IMR-90 (cell line): ENCODE measurements at regions not wholly inside any gene's neighbourhood (a gene's known extent, or its start where the extent isn't known, plus 50 kb on each side); places are given as distances from the start of the nearest gene placed in this dataset.

Experiments used
- ATAC-seq: fragments of 200-7000 bp; cut with Tn5 transposase; 2 replicates; pipeline ENCODE4 v1.9.1; 2020; ENCODE audit warnings: low read depth, mild to moderate bottlenecking, moderate library complexity
- BruUV-seq: library from RNA; stranded (reverse); fragments of 400-500 nt; replicated peaks from 2 replicates; lab custom pipeline; 2021; lab: Mats Ljungman, UMichigan
- CTCF ChIA-PET: fragments of 300-600 bp; formaldehyde crosslinking; extraction: SDS; loops from one replicate; lab custom pipeline; 2021; ENCODE audit warnings: antibody characterized with exemption; lab: Yijun Ruan, JAX
- POLR2A ChIA-PET: fragments of 300-600 bp; sonication (Branson Sonifier 250); formaldehyde crosslinking; loops from one replicate; lab custom pipeline; 2022; ENCODE audit warnings: antibody characterized with exemption; ENCODE audit not compliant: unreplicated experiment; lab: Charles Lee
- DNase-seq: peaks from one replicate; pipeline ENCODE4 v3.0.0; 2013
- H2AFZ ChIP-seq: replicated peaks from 2 replicates; pipeline ENCODE3; 2013; ENCODE audit warnings: low read length, mild to moderate bottlenecking; ENCODE audit not compliant: poor library complexity
- H2AK5ac ChIP-seq: 2 replicates; pipeline ENCODE4 v1.6.1; 2013; ENCODE audit warnings: low read depth, low read length, inconsistent platforms
- H2AK9ac ChIP-seq: replicated peaks from 2 replicates; pipeline ENCODE3; 2013; ENCODE audit warnings: mild to moderate bottlenecking, low read depth, low read length, moderate library complexity; ENCODE audit not compliant: poor library complexity
- H2BK120ac ChIP-seq: 2 replicates; pipeline ENCODE4 v1.6.1; 2013; ENCODE audit warnings: low read depth, low read length, inconsistent platforms
- H2BK15ac ChIP-seq: 3 replicates; pipeline ENCODE4 v1.6.1; 2013; ENCODE audit warnings: low read depth, low read length, inconsistent platforms
- H2BK20ac ChIP-seq: 2 replicates; pipeline ENCODE4 v1.6.1; 2013; ENCODE audit warnings: low read depth, mild to moderate bottlenecking, inconsistent platforms, low read length, moderate library complexity
- H2BK5ac ChIP-seq: 2 replicates; pipeline ENCODE4 v1.6.1; 2013; ENCODE audit warnings: mild to moderate bottlenecking, low read depth, low read length, inconsistent platforms; ENCODE audit not compliant: poor library complexity, severe bottlenecking
- H3K14ac ChIP-seq: replicated peaks from 2 replicates; pipeline ENCODE4 v1.6.1; 2013; ENCODE audit warnings: low read depth, low read length, inconsistent platforms
- H3K18ac ChIP-seq: 2 replicates; pipeline ENCODE4 v1.6.1; 2013; ENCODE audit warnings: low read depth, low read length, control low read depth
- H3K23ac ChIP-seq: 2 replicates; pipeline ENCODE4 v1.6.1; 2013; ENCODE audit warnings: low read depth, low read length, inconsistent platforms
- H3K27ac ChIP-seq: 2 replicates; pipeline ENCODE4 v1.5.1; 2013; ENCODE audit warnings: mild to moderate bottlenecking, control low read depth, low read length; ENCODE audit not compliant: insufficient read depth
- H3K27me3 ChIP-seq: 2 replicates; pipeline ENCODE4 v1.6.1; 2013; ENCODE audit warnings: low read length; ENCODE audit not compliant: control insufficient read depth, insufficient read depth
- H3K36me3 ChIP-seq: 2 replicates; pipeline ENCODE4 v1.6.1; 2013; ENCODE audit warnings: low read length, mixed read lengths; ENCODE audit not compliant: control insufficient read depth, insufficient read depth
- H3K4ac ChIP-seq: 2 replicates; pipeline ENCODE4 v1.6.1; 2013; ENCODE audit warnings: low read depth, low read length, inconsistent platforms
- H3K4me1 ChIP-seq: 2 replicates; pipeline ENCODE4 v1.6.1; 2013; ENCODE audit warnings: low read length, mixed read lengths; ENCODE audit not compliant: control insufficient read depth, insufficient read depth
- H3K4me2 ChIP-seq: 2 replicates; pipeline ENCODE4 v1.6.1; 2013; ENCODE audit warnings: low read depth, mild to moderate bottlenecking, control low read depth, low read length, moderate library complexity
- H3K4me3 ChIP-seq: 2 replicates; pipeline ENCODE4 v1.5.1; 2013; ENCODE audit warnings: low read depth, mild to moderate bottlenecking, control low read depth, low read length, moderate library complexity; ENCODE audit not compliant: insufficient read depth
- H3K56ac ChIP-seq: 2 replicates; pipeline ENCODE4 v1.6.1; 2013; ENCODE audit warnings: low read length, inconsistent platforms; ENCODE audit not compliant: insufficient read depth; ENCODE audit errors: extremely low read depth
- H3K79me1 ChIP-seq, 2 experiments: 2 replicates each; pipeline ENCODE4 v1.6.1; 2013; ENCODE audit warnings: low read length in 2 of 2, inconsistent platforms in 1 of 2, low read depth in 1 of 2
- H3K9ac ChIP-seq: 2 replicates; pipeline ENCODE4 v1.6.1; 2013; ENCODE audit warnings: low read depth, low read length, control low read depth
- H3K9me1 ChIP-seq: 2 replicates; pipeline ENCODE4 v1.6.1; 2013; ENCODE audit warnings: low read length, inconsistent platforms; ENCODE audit not compliant: insufficient read depth
- H3K9me3 ChIP-seq: 2 replicates; pipeline ENCODE4 v1.6.1; 2013; ENCODE audit warnings: low read length; ENCODE audit not compliant: control insufficient read depth, insufficient read depth
- H4K20me1 ChIP-seq: 2 replicates; pipeline ENCODE4 v1.6.1; 2013; ENCODE audit warnings: low read length, inconsistent platforms; ENCODE audit not compliant: insufficient read depth
- H4K5ac ChIP-seq: 2 replicates; pipeline ENCODE4 v1.6.1; 2013; ENCODE audit warnings: mild to moderate bottlenecking, low read depth, low read length, control low read depth
- H4K8ac ChIP-seq, 2 experiments: 2 replicates each; pipeline ENCODE4 v1.6.1; 2013; ENCODE audit warnings: low read depth in 2 of 2, low read length in 2 of 2, control low read depth in 1 of 2, inconsistent platforms in 1 of 2
- H4K91ac ChIP-seq: 2 replicates; pipeline ENCODE4 v1.6.1; 2013; ENCODE audit warnings: low read depth, low read length, inconsistent platforms; ENCODE audit not compliant: insufficient read depth
- BHLHE40 ChIP-seq: fragments of 150-350 bp; IDR thresholded peaks from 2 replicates; pipeline ENCODE4 v1.6.1; 2016; ENCODE audit warnings: mild to moderate bottlenecking, low read depth, low read length
- CEBPB ChIP-seq: IDR thresholded peaks from 2 replicates; pipeline ENCODE4 v1.6.1; 2012; ENCODE audit warnings: low read depth, low read length, improper control_type of control experiment
- CHD1 ChIP-seq: IDR thresholded peaks from 2 replicates; pipeline ENCODE4 v1.6.1; 2012; ENCODE audit warnings: low read depth, low read length, improper control_type of control experiment
- FOS ChIP-seq: fragments of 150-350 bp; IDR thresholded peaks from 2 replicates; pipeline ENCODE4 v1.6.1; 2016; ENCODE audit warnings: low read depth, low read length
- MAFK ChIP-seq: IDR thresholded peaks from 2 replicates; pipeline ENCODE4 v1.6.1; 2012; ENCODE audit warnings: low read depth, low read length, improper control_type of control experiment
- MAZ ChIP-seq: IDR thresholded peaks from 2 replicates; pipeline ENCODE4 v1.6.1; 2012; ENCODE audit warnings: low read depth, mild to moderate bottlenecking, low read length, improper control_type of control experiment, moderate library complexity, borderline replicate concordance
- MXI1 ChIP-seq: IDR thresholded peaks from 2 replicates; pipeline ENCODE4 v1.6.1; 2012; ENCODE audit warnings: low read depth, mild to moderate bottlenecking, low read length, moderate library complexity, borderline replicate concordance
- NFE2L2 ChIP-seq: fragments of 150-350 bp; IDR thresholded peaks from 2 replicates; pipeline ENCODE4 v1.6.1; 2016; ENCODE audit warnings: low read depth, mild to moderate bottlenecking, low read length
- POLR2A ChIP-seq: IDR thresholded peaks from 2 replicates; pipeline ENCODE4 v1.6.1; 2012; ENCODE audit warnings: mild to moderate bottlenecking, low read depth, low read length
- RAD21 ChIP-seq: IDR thresholded peaks from 2 replicates; pipeline ENCODE4 v1.6.1; 2012; ENCODE audit warnings: low read length, improper control_type of control experiment
- RCOR1 ChIP-seq: IDR thresholded peaks from 2 replicates; pipeline ENCODE4 v1.6.1; 2012; ENCODE audit warnings: mild to moderate bottlenecking, low read length, improper control_type of control experiment; ENCODE audit not compliant: insufficient replicate concordance
- RFX5 ChIP-seq: IDR thresholded peaks from 2 replicates; pipeline ENCODE4 v1.8.0; 2012; ENCODE audit warnings: low read depth, mild to moderate bottlenecking, low read length, moderate library complexity
- SMC3 ChIP-seq: fragments of 150-350 bp; IDR thresholded peaks from 2 replicates; pipeline ENCODE4 v1.6.1; 2016; ENCODE audit warnings: low read depth, mild to moderate bottlenecking, antibody characterized with exemption, low read length, moderate library complexity
- dilution Hi-C: fragments of 300-500 bp; cut with HindIII; formaldehyde crosslinking; loops from one replicate; pipeline ENCODE4 v1.14.3; 2018; ENCODE audit warnings: low sequenced_read_pairs; ENCODE audit not compliant: unreplicated experiment
- in situ Hi-C: fragments of 300-500 bp; cut with MboI; formaldehyde crosslinking; loops from 3 replicates; pipeline ENCODE4 v1.14.3; 2019; ENCODE audit warnings: low sequenced_read_pairs, inconsistent platforms, mixed read lengths
- intact Hi-C: fragments of 100-400 bp; cut with micrococcal nuclease; formaldehyde crosslinking; loops from 2 replicates; pipeline ENCODE4 v1.10.0; 2022
- TF ChIP-seq, protein P1 (sequence below): fragments of 150-350 bp; IDR thresholded peaks from 2 replicates; pipeline ENCODE4 v1.6.1; 2017; ENCODE audit warnings: mild to moderate bottlenecking, antibody characterized with exemption, low read length, low read depth
- TF ChIP-seq, protein P2 (sequence below): conservative IDR thresholded peaks from 2 replicates; pipeline ENCODE4 v1.5.1; 2012; ENCODE audit warnings: mild to moderate bottlenecking, low read depth, low read length, improper control_type of control experiment
- TF ChIP-seq, protein P3 (sequence below): fragments of 150-350 bp; IDR thresholded peaks from 2 replicates; pipeline ENCODE4 v1.6.1; 2016; ENCODE audit warnings: low read depth, mild to moderate bottlenecking, low read length, moderate library complexity, borderline replicate concordance

DNA sequence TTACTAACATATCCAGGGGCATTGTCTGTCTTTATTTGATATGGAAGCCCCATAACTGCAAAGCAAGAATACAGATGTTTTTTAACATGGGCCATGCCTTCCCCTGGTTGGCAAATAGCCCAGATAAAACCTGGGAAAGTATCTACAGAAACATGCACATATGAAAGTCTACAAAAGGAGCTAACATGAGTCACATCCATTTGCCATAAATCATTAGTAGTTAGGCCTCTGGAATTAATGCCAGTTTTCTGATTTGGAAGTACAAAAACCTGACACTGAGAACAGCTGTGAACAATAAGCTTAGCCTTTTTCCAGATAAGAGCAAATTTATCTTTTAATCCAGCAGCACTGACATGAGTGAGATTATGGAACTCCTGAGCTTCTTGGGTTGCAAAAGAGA lies 418.0 kb upstream of the IMPG1 start:
- ChIA-PET CTCF (no interaction called here), POLR2A (no interaction called here)
- DNase-seq (no peak), ATAC-seq (no peak)
- no peak overlapping the region for H2BK120ac ChIP-seq
- H2AFZ ChIP-seq: no peak overlapping the region
- H3K4me3 ChIP-seq: no peak overlapping the region
- peaks cover 11% of the 10 kb centered on the region for H3K9me3 ChIP-seq
- no peak overlapping the region for H3K56ac ChIP-seq
- no peaks in the 10 kb centered on the region for H3K4me1 ChIP-seq
- no peak overlapping the region for H4K91ac ChIP-seq
- intact Hi-C loops: no loop called here
- no peak overlapping the region for H2BK5ac ChIP-seq
- H3K27ac ChIP-seq: no peak overlapping the region
- H4K5ac ChIP-seq: no peak overlapping the region
- H3K4ac ChIP-seq: no peak overlapping the region
- H2AK9ac ChIP-seq: no peak overlapping the region
- in situ Hi-C loops: no loop called here
- no peak overlapping the region for H3K4me2 ChIP-seq
- TF ChIP-seq BHLHE40 (no peak), MXI1 (no peak), MAZ (no peak), RAD21 (no peak), NFE2L2 (no peak), FOS (no peak), RCOR1 (no peak), SMC3 (no peak), CHD1 (no peak), RFX5 (no peak), CEBPB (no peak), POLR2A (no peak), MAFK (no peak)
- TF ChIP-seq, protein P1, sequence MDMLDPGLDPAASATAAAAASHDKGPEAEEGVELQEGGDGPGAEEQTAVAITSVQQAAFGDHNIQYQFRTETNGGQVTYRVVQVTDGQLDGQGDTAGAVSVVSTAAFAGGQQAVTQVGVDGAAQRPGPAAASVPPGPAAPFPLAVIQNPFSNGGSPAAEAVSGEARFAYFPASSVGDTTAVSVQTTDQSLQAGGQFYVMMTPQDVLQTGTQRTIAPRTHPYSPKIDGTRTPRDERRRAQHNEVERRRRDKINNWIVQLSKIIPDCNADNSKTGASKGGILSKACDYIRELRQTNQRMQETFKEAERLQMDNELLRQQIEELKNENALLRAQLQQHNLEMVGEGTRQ: no peak
- TF ChIP-seq, protein P2, sequence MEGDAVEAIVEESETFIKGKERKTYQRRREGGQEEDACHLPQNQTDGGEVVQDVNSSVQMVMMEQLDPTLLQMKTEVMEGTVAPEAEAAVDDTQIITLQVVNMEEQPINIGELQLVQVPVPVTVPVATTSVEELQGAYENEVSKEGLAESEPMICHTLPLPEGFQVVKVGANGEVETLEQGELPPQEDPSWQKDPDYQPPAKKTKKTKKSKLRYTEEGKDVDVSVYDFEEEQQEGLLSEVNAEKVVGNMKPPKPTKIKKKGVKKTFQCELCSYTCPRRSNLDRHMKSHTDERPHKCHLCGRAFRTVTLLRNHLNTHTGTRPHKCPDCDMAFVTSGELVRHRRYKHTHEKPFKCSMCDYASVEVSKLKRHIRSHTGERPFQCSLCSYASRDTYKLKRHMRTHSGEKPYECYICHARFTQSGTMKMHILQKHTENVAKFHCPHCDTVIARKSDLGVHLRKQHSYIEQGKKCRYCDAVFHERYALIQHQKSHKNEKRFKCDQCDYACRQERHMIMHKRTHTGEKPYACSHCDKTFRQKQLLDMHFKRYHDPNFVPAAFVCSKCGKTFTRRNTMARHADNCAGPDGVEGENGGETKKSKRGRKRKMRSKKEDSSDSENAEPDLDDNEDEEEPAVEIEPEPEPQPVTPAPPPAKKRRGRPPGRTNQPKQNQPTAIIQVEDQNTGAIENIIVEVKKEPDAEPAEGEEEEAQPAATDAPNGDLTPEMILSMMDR: no peak
- TF ChIP-seq, protein P3, sequence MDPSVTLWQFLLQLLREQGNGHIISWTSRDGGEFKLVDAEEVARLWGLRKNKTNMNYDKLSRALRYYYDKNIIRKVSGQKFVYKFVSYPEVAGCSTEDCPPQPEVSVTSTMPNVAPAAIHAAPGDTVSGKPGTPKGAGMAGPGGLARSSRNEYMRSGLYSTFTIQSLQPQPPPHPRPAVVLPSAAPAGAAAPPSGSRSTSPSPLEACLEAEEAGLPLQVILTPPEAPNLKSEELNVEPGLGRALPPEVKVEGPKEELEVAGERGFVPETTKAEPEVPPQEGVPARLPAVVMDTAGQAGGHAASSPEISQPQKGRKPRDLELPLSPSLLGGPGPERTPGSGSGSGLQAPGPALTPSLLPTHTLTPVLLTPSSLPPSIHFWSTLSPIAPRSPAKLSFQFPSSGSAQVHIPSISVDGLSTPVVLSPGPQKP: no peak
- no peaks in the 10 kb centered on the region for H3K79me1 ChIP-seq
- H3K9me1 ChIP-seq: no peaks in the 10 kb centered on the region
- H2BK15ac ChIP-seq: no peak overlapping the region
- H2AK5ac ChIP-seq: no peak overlapping the region
- H3K18ac ChIP-seq: no peak overlapping the region
- no peak overlapping the region for H3K9ac ChIP-seq
- H2BK20ac ChIP-seq: no peak overlapping the region
- H3K14ac ChIP-seq: no peak overlapping the region
- H3K27me3 ChIP-seq: no peaks in the 10 kb centered on the region
- dilution Hi-C loops: no loop called here
- BruUV-seq: no TSS peak
- no peak overlapping the region for H3K23ac ChIP-seq
- H4K20me1 ChIP-seq: no peaks in the 10 kb centered on the region
- no peak overlapping the region for H4K8ac ChIP-seq
- no peaks in the 10 kb centered on the region for H3K36me3 ChIP-seq
